Midbrain (tissue), 1 donor: ENCODE measurements at regions not wholly inside any gene's neighbourhood (a gene's known extent, or its start where the extent isn't known, plus 50 kb on each side); places are given as distances from the start of the nearest gene placed in this dataset.
"Not testable (repeated sequence)": the region's sequence is repeated elsewhere in the genome, so short reads cannot be mapped to it uniquely, and the experiment has no call there.

Source experiments
- DNase-seq: peaks from one replicate; lab custom pipeline; 2025; lab: John Stamatoyannopoulos, UW

GRCh38 chr12:92061061-92061460 lies 84.6 kb downstream of the BTG1 start:
- no peak for DNase-seq

DNA sequence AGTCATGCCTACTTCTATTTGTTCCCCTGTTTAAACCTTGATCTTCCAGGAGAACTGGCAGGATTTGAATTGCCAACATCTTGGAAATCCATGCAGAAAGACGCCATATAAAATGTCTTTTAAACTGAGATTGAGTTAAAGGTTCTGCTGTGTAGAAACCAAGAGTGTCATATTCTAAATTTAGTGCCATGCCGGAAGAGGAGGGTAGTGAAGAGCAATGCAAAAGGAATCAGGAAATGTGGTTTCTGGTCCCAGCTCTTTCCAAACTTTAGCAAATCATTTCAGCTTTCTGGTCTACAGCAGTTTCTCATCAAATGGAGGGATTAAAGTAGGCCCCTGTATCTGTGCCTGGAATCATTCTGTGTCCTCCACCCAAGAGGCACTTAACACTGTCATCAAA lies 85.7 kb downstream of the BTG1 start:
- DNase-seq = no peak

GRCh38 chr12:92058664-92059063 lies 87.0 kb downstream of the BTG1 start:
- DNase-seq = no peak

DNA sequence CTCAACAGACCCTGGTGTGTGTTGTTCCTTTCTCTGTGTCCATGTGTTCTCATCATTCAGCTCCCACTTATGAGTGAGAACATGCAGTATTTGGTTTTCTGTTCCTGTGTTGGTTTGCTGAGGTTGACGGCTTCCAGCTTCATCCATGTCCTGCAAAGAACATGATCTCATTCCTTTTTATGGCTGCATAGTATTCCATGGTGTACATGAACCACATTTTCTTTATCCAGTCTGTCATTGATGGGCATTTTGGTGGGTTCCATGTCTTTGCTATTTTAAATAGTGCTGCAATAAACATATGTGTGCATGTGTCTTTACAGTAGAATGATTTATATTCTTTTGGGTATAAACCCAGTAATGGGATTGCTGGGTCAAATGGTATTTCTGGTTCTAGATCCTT lies 88.9 kb downstream of the BTG1 start:
- not testable (repeated sequence) for DNase-seq

GRCh38 chr12:92056290-92056689 lies 89.4 kb downstream of the BTG1 start:
- DNase-seq = no peak

- no peak for DNase-seq
Observed at GRCh38 chr12:92055877-92056276, 89.8 kb downstream of the BTG1 start.

DNA sequence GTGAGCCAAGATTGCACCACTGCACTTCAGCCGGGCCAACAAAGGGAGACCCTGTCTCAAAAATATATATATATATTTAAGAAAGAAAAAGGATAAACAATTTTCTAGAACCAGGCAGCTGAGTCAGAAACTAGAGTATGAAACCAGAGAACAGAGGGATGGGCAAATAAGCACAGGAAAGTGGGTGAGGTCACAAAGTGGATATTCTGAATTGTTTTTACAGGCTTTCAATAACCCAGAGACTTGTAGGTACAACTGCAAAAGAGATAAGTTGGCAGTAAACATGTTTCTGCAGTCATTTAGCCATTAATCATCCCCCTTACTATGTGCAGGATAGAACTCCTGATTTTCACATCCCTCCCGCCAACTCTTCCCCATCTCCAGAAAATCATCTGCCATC lies 94.2 kb downstream of the BTG1 start:
- no peak for DNase-seq

- DNase-seq = no peak
Observed at GRCh38 chr12:92049403-92049802, 96.2 kb downstream of the BTG1 start.

DNA sequence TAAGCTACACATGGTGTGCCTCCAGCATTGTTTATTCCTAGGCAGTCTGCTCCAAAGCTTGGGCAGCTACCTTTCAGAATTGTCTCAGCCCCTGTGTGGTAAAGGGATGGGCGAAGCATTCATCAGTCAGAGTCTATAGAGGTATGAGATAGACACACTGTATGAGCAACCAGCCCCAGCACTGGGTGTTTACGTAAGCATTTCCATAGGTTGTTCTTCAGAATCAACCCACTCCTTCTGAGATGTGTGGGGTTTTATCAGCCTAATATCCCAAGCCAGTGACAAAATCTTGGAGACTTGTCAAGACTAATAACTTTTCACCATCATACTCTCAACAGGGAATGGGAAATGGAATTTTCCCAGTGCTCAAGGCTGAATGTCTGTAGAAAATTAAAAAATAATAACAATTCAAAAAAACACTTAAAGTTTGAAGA lies 98.2 kb downstream of the BTG1 start:
- no peak for DNase-seq

DNA sequence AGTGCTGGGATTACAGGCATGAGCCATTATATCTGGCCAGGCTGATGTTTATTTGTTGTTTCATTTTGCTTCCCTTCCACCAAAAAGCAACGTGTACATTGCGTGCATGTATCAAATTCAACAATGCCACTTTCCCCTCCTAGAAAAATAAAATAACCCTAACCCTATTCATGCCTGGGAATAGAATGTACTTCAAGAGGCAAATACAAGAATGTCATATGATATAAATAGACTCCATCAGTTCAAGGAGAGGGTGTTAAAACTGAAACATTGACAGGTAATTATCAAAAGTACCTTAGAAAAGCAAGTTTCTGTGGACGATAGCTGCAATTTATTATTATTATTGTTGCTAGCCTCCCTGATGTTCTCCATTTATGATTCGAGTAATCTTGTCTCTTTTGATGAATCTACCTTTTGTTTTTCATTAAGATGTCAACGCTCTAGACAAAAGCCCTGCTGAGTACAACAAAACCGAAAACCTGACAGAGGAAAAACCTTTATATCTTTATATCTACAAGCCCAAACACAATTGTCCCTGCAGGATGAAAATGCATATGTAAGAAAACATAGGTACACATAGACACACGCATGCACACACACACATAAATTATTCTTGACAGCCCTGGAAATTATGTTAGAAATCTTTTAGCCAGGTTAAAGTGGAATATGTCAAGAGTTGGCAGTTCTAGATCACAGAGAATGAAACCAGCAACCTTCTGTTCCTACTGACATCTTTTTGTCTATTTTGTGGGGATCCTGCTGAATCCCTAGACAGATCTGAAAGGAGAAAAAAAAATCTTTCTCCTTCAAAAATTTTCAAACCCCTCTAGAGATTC lies 98.9 kb downstream of the BTG1 start:
- DNase-seq = no peak

GRCh38 chr12:92045852-92046251 lies 99.8 kb downstream of the BTG1 start:
- no peak for DNase-seq

DNA sequence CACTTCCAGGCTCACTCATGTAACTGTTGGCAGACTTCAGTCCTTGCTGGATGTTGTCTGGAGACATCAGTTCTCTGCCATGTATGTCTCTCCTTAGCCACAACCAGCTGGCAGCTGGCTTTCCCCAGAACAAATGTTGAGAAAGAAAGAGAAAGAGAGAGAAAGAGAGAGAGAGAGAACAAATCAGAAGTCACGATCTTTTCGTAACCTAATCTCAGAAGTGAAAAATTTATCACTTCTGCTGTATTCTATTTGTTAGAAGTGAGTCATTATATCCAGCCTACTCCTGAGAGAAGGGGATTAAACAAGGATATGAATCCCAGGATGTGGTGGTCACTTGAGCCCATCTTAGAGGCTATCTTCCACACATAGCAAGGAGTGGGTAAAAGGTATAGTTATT lies 101.2 kb downstream of the BTG1 start:
- no peak for DNase-seq

DNA sequence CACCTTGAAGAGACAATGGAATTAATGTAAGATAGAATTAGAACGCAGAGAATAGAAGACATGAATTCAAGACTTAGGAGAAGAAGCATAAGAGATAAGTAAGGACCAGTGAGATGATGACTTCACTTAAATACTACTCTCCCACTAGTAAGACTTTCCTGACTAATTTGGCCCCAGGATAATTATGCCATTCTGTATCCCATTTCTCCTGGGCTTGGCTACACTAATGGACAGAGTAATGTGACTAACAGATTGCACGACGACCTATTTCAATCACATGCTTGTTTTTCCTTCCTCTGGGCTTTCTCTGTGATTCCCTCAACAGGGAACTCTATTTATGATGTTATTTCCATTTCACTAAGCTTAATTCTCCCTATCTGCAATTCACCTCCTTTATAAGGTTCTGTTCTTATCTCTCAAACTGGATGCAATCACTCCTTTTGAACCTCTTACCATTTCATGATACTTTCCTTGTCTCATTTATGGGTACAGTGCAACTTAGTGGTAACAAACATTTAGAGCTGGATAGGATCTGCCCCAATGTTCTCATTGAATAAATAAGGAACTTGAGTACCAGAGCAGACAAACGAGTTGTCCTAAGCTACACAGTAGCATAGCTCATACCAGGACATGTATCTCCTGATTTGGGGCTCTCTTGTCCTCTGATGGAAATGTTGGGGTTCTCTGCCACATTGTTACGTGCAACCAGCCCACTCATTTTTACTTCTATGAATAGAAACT lies 102.7 kb downstream of the BTG1 start:
- no peak for DNase-seq

DNA sequence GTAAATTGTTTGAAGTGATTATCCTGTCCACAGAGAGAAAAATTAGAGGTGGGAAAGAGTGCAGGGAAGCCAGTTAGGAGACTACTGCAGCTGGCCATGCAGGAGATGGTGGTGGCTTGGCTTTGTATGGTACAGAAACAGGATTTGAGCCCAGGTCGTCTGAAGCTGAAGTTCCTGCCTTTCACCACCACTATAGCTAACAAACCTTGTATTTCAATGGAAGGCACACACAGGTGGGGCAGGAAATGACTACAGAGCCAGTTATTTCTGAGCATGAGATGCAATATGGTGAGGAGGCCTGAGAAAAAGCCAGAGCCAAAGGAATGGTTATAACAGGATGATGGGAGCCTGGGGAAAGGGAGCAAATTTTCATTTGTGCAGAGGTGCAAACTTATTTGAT lies 103.9 kb downstream of the BTG1 start:
- DNase-seq = no peak

- peak; percentile 8 for DNase-seq
Observed at GRCh38 chr12:92039046-92039445, 106.6 kb downstream of the BTG1 start.

GRCh38 chr12:92038476-92038875 lies 107.2 kb downstream of the BTG1 start:
- no peak for DNase-seq

DNA sequence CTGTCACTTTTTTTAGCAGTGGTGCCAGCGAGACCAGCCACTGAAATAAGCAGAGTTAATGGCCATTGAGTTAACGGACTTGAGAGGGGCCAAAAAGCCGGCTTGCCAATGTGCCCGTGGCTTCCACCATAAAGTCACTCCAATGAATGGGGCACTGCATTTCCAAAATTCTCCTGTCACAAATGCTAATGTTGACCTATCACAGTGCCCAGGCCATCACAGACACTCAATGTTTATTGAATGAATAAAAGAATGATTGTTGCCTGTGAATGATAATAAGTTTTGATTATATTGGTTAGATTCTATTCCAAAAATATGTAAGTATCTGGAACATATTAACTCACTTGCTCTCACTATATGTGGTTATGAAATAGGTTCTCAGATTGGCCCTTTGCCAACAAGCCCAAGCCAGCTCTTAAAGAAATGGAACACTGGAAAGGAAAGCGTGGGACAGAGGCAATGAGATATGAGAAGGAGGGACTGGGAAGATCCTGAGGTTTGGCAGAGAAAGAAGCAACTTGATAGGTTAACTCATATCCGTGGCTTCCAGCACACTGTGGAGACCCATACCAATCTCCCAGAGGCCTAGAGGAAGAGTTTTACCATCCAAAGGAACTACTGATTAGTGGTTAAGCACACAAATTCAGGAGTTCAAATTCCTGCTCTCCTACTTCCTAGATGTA lies 108.7 kb downstream of the BTG1 start:
- DNase-seq = no peak

DNA sequence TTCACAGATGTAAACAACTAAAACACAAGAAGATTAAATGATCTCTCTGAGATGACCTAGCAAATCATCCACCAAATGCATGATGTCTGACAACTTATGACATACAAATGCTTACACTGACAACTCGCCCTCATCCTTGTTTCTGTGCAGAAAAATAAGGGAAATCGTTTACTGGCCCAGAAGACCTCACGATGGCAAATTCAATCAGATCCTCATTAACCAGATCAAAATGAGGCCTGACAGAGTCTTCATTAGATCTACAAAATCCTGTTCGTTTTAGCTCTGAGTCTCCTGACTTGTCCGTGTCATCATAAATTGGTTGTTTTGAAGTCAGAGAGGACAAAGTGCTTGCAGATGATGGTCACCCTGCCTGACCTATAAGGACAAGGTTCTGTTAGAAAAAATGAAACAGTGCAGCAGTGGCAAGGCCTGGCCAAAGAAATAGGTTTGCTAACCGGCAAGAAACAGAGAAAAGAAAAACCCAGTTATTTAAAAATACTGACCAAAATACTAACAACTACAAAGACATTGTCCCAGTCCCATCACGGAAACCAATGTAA lies 109.5 kb downstream of the BTG1 start:
- DNase-seq = no peak

- DNase-seq = no peak
Observed at GRCh38 chr12:92035477-92035876, 110.2 kb downstream of the BTG1 start.

GRCh38 chr12:92034858-92035401 lies 110.7 kb downstream of the BTG1 start:
- peak; percentile 14 for DNase-seq

GRCh38 chr12:92034083-92034482 lies 111.6 kb downstream of the BTG1 start:
- no peak for DNase-seq

- no peak for DNase-seq
Observed at GRCh38 chr12:92032965-92033364, 112.7 kb downstream of the BTG1 start.
